ENCODE measurements at regions not wholly inside any gene's neighbourhood (a gene's known extent, or its start where the extent isn't known, plus 50 kb on each side); places are given as distances from the start of the nearest gene placed in this dataset.

DNA sequence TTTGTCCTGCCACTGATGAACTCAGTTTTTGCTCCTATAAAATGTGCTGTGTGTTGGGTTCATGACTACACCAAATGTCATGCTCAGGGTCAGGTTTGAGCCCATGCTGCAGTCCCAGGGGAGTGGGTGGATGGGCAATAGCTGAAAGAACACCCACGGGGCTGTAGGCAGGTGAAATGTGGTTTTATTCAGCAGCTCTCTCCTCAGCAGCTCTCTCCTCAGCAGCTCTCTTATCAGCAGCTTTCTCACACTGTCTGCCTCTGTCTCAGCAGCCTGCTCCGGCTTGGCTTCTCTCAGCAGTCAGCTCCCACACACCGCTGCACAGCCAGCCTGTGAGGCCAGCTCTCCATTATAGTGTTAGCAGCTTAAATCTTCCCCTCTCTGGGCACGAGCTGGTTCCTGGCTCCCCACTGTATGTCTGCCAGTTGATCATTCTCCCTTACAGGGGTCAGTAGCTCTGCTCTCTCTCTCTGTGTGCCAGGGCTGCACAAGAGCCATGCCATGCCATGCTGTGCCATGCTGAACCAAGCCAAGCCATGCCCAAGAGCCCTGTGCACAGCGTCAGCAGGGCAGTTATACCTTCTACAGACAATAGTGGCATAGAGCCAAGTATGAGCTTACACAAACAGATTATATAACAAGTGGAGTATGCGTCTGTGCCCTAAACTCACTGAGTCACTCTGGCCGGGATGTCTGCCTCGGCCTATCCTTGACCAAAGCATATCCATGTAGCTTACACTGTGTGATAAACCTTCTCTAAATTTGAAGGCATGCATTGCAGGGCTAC lies 303.3 kb upstream of the TMPO start:
- no peak for DNase-seq (ENCODE audit: low spot score)

GRCh38 chr12:98213556-98213955 lies 301.8 kb upstream of the TMPO start:
- DNase-seq (ENCODE audit: low spot score) = no peak

GRCh38 chr12:98217257-98217656 lies 298.1 kb upstream of the TMPO start:
- no peak for DNase-seq (ENCODE audit: low spot score)

DNA sequence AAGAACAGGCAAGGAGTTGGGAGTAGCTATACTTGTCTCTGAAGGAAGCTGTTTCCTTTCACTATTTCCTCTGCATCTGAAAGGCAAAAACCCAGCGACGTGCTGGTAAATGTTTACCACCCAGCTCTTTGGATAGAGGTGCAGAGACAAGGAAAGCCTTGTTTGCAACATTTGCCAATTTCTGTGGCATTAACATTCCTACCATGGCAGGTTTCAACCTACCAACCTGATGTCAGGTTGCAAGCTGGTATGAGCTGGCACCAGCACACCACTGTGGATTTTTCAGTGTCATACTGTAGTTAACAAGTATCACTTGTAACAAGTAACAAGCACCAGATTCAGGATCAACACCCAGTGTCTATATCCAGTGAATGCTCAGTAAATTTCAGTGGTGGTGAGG lies 294.8 kb upstream of the TMPO start:
- DNase-seq (ENCODE audit: low spot score) = no peak

DNA sequence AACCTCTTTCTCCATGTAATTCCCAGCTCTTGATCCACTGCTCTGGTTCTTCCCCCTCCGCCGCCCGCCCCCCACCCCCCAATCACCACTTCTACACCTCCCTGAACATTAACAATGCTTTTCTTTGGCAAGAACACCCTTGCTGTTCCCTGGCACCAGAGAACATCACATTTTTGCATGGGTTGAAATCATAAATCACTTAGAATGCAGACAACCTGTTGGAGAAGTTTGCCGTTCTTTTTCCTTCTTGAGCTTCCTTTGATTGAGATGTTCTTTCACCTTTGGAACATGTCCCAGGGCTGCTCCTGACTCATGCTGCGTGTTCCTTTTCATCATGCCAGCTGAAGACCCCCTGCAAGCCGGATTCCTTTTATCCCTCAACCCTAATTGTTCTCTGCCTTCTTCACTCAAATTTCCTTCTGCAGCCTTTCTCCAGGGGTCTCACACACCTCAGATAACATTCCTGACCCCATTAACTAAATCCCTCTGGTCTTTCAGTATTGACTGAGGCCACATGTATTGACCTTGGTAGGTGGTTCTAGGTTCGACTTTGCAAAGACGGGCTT lies 294.1 kb upstream of the TMPO start:
- no peak for DNase-seq (ENCODE audit: low spot score)

- DNase-seq (ENCODE audit: low spot score) = no peak
Measured at GRCh38 chr12:98222135-98222534, 293.3 kb upstream of the TMPO start.

DNA sequence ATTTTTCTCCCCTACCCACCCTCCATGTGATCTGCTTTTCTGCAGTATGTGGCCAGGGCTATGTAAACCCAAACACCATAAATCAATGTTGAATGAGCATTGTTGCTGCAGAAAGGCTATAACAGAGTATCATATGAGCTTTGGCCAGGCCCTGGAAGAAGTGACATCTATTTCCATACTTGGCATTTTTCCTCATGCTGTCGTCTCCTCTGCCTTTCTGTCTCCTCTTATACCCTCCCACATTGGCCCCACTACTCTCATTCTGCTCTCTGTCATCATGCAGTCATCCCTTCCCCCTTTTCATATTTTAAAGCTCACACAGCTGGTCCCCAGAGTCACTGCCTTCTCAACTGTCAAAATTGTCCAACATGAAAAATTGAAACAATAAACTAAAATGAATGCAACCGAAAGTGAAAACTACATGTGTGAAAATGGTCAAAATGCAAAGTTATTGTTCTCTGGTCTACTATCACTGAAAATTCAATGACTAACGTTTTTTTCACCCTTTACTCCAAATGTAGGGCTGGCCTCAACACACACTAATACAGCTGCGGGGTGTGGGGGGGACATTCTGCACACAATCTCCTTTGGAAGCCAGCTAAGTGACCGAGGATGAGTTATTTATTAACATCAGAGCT lies 290.7 kb upstream of the TMPO start:
- no peak for DNase-seq (ENCODE audit: low spot score)

- no peak for DNase-seq (ENCODE audit: low spot score)
Measured at GRCh38 chr12:98227162-98227561, 288.2 kb upstream of the TMPO start.

DNA sequence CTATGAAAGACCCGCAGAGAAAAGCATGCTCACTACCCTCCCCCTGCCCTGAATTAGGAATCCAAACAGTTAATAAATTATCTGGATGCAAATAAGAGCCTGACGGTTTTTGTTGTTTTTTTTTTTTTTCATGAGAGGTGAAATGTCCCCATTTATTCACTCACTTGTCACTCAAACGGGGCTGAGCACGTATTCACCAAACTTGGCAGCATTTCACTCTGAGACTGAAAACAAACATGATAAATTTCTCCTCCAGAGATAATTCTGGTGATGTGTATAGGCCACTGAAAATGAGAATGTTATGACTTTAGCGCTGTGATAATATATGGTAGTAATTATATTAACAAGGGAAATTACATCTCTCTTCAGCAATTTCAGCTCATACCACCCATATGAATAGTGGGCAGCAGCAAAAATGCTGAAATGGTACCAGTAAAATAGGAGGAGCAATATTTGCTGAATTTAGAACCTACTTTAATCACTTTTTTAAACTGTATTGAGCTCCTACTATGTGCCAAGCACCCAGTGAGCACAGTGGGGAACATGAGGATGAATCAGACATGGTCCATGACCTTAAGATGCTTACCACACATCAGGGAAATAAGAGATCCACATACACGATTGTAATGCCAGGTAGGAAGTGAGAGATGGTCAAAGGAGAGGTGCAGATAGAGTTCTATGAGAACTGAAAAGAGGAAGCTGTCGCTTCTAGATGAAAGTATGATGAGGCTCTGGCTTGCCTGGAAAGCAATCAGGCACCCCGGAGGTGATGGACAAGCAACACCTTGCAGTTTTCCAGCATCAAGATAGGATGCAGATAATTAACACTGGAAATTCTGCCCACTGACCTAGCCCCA lies 286.5 kb upstream of the TMPO start:
- DNase-seq (ENCODE audit: low spot score) = no peak

- DNase-seq (ENCODE audit: low spot score) = no peak
Measured at GRCh38 chr12:98229540-98229924, 285.9 kb upstream of the TMPO start.

GRCh38 chr12:98232753-98233390 lies 282.5 kb upstream of the TMPO start:
- DNase-seq (ENCODE audit: low spot score) = no peak

GRCh38 chr12:98235301-98235700 lies 280.1 kb upstream of the TMPO start:
- no peak for DNase-seq (ENCODE audit: low spot score)

GRCh38 chr12:98238515-98239130 lies 276.8 kb upstream of the TMPO start:
- DNase-seq (ENCODE audit: low spot score) = no peak

DNA sequence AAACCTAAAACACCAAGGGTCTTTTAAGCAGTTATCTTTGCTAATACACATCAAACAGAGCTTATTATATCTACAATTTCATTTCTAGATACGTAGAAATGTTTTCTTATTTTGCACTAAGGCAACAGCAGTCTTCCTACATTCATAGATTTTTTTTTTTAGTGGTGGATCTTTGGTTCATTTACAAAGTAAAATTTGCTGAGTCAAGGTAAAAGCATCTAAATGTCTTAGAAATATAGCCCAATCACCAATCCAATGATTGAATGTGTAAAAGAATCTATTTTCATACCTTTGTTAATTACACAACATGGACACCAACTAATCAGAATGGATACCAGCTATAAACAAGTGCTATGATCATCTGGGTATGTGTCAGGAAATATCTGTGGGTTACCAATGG lies 272.2 kb upstream of the TMPO start:
- DNase-seq (ENCODE audit: low spot score) = no peak

GRCh38 chr12:98244136-98244535 lies 271.3 kb upstream of the TMPO start:
- DNase-seq (ENCODE audit: low spot score) = no peak

DNA sequence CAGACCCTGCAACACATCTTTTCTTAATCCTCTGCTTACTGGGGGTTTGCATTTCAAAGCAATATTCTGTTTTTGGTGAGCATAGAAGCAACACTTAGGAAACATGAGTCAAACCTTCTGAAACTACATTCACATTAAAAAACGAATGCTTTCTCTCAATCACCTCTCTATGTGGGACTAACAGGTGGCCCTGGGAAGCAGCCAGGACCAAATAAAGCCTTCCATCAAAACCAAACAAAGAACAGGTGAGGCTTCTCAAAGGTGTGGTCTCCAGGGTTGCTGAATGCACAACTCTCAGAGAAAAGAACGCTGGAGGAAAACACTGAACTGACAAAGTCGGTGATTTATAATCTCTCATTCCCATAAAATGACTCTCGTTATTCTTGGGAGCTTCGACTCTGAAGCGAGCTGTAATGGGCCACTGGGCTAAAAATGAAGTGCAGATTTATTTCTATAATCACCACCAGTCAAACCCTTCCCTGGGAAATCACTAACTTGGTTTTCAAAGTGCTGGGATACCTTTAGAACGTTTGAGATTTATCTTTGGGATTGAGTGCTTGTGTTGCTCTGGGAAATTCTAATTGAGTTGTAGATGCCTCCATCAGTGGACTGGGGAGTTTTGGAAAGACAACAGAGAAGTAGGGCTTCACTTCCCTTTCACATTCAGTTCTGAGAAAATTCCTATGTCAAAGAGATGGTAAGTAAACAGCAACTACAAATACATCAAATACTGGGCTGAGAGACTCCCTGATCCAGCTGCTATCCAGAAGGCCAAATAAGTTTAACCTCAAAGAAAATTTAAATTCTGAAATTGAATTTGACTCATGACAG lies 262.0 kb upstream of the TMPO start:
- no peak for DNase-seq (ENCODE audit: low spot score)

GRCh38 chr12:98256830-98257229 lies 258.6 kb upstream of the TMPO start:
- DNase-seq (ENCODE audit: low spot score) = no peak

DNA sequence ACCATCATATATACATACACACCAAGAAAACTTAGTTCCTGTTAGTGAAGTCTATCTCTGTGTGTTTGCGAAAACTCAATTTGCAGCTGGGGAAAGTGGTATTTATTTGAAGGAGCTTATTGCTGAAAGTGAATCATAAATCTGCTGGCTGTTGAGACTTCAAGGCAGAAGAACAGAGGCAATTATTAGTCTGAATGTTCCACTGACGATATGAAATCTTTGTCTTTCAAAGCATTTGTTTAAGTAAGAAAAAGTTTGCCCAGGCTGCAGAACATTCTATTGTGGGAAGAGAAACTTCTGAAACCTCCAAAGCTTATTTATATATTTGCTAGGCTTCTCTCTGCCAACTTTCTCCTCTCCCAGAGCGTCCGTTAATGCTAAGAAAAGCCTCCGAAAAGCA lies 255.7 kb upstream of the TMPO start:
- DNase-seq (ENCODE audit: low spot score) = peak; percentile 54

GRCh38 chr12:98260276-98260675 lies 255.1 kb upstream of the TMPO start:
- DNase-seq (ENCODE audit: low spot score) = peak; percentile 4

DNA sequence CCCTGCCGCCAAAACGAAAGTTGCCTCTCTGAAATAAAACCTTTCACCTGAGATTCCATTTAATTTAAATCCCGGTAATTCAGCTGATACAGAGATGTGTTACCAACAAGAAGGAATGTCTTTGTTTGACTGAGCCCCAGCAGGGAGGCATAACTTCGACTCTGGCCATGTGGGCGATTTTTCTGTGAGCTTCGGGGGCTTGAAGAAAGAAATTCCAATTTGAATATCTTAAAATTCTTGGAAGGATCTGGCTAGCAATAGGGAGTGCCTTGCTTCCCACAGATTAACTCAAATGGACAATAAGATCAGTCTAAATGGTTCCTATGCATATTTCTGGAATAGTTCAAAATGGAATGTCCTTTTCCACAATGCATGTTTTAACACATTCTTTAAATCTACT lies 252.5 kb upstream of the TMPO start:
- no peak for DNase-seq (ENCODE audit: low spot score)
